ENCODE measurements at regions not wholly inside any gene's neighbourhood (a gene's known extent, or its start where the extent isn't known, plus 50 kb on each side); places are given as distances from the start of the nearest gene placed in this dataset.

GRCh38 chr12:39028382-39028781 is 123.0 kb upstream of the CPNE8 start:
- H3K36me3 Mint-ChIP-seq: no peaks in the 10 kb centered on the region
- H3K9me3 Mint-ChIP-seq: peaks cover 0 to 22% (median 7%) of the 10 kb centered on the region in 9 donors
- POLR2A ChIA-PET: no interaction called here
- H3K27ac Mint-ChIP-seq: no peak overlapping the region
- H3K27me3 Mint-ChIP-seq: no peaks in the 10 kb centered on the region
- no peaks in the 10 kb centered on the region for H3K4me1 Mint-ChIP-seq
- ATAC-seq: no peak
- no peak overlapping the region for H3K4me3 Mint-ChIP-seq
- DNase-seq: no peak

GRCh38 chr12:39012870-39013269 is 107.5 kb upstream of the CPNE8 start:
- no peak overlapping the region for H3K27ac Mint-ChIP-seq
- ATAC-seq: no peak
- no peaks in the 10 kb centered on the region for H3K36me3 Mint-ChIP-seq
- POLR2A ChIA-PET: no interaction called here
- no peak for DNase-seq
- peaks cover 0 to 14% (median 0%) of the 10 kb centered on the region in 9 donors for H3K9me3 Mint-ChIP-seq
- H3K4me3 Mint-ChIP-seq: no peak overlapping the region
- H3K27me3 Mint-ChIP-seq: no peaks in the 10 kb centered on the region
- no peaks in the 10 kb centered on the region for H3K4me1 Mint-ChIP-seq

GRCh38 chr12:39011166-39011565 is 105.8 kb upstream of the CPNE8 start:
- POLR2A ChIA-PET: no interaction called here
- no peaks in the 10 kb centered on the region for H3K4me1 Mint-ChIP-seq
- no peak overlapping the region for H3K27ac Mint-ChIP-seq
- no peak for DNase-seq
- ATAC-seq: no peak
- no peaks in the 10 kb centered on the region for H3K36me3 Mint-ChIP-seq
- H3K9me3 Mint-ChIP-seq: peaks cover 0 to 14% (median 2%) of the 10 kb centered on the region in 9 donors
- no peak overlapping the region for H3K4me3 Mint-ChIP-seq
- no peaks in the 10 kb centered on the region for H3K27me3 Mint-ChIP-seq

- ATAC-seq (no peak), DNase-seq (no peak)
- Mint-ChIP-seq H3K27ac (no peak overlapping the region), H3K4me3 (no peak overlapping the region), H3K27me3 (no peaks in the 10 kb centered on the region), H3K36me3 (no peaks in the 10 kb centered on the region), H3K9me3 (peaks cover 0 to 14% (median 2%) of the 10 kb centered on the region in 9 donors), H3K4me1 (no peaks in the 10 kb centered on the region)
- POLR2A ChIA-PET: no interaction called here
These were observed 105.0 kb upstream of the CPNE8 start for GRCh38 chr12:39010406-39010805.

- no peaks in the 10 kb centered on the region for H3K27me3 Mint-ChIP-seq
- H3K4me1 Mint-ChIP-seq: no peaks in the 10 kb centered on the region
- POLR2A ChIA-PET: no interaction called here
- ATAC-seq: no peak
- DNase-seq: no peak
- no peaks in the 10 kb centered on the region for H3K36me3 Mint-ChIP-seq
- H3K4me3 Mint-ChIP-seq: no peak overlapping the region
- H3K27ac Mint-ChIP-seq: no peak overlapping the region
- H3K9me3 Mint-ChIP-seq: peaks cover 0 to 14% (median 0%) of the 10 kb centered on the region in 9 donors
These were observed 102.2 kb upstream of the CPNE8 start for GRCh38 chr12:39007619-39008018.

- Mint-ChIP-seq H3K27me3 (no peaks in the 10 kb centered on the region), H3K36me3 (no peaks in the 10 kb centered on the region), H3K27ac (no peak overlapping the region), H3K9me3 (peaks cover 0 to 12% (median 0%) of the 10 kb centered on the region in 9 donors), H3K4me3 (no peak overlapping the region), H3K4me1 (no peaks in the 10 kb centered on the region)
- no peak for DNase-seq
- POLR2A ChIA-PET: no interaction called here
- ATAC-seq: no peak
These were observed 100.9 kb upstream of the CPNE8 start for GRCh38 chr12:39006286-39006685.

- DNase-seq (no peak), ATAC-seq (no peak)
- Mint-ChIP-seq H3K27me3 (no peaks in the 10 kb centered on the region), H3K4me1 (no peaks in the 10 kb centered on the region), H3K4me3 (no peak overlapping the region), H3K27ac (no peak overlapping the region), H3K9me3 (peaks cover 0 to 12% (median 0%) of the 10 kb centered on the region in 9 donors), H3K36me3 (no peaks in the 10 kb centered on the region)
- POLR2A ChIA-PET: no interaction called here
These were observed 100.3 kb upstream of the CPNE8 start for GRCh38 chr12:39005671-39006070.

- Mint-ChIP-seq H3K27me3 (no peaks in the 10 kb centered on the region), H3K36me3 (no peaks in the 10 kb centered on the region), H3K27ac (no peak overlapping the region), H3K4me3 (no peak overlapping the region), H3K4me1 (no peaks in the 10 kb centered on the region), H3K9me3 (peaks cover 0 to 10% (median 2%) of the 10 kb centered on the region in 9 donors)
- POLR2A ChIA-PET: no interaction called here
- ATAC-seq (no peak), DNase-seq (no peak)
These were observed 98.3 kb upstream of the CPNE8 start for GRCh38 chr12:39003541-39004155.

- no peak for DNase-seq
- no peaks in the 10 kb centered on the region for H3K4me1 Mint-ChIP-seq
- peaks cover 0 to 7% (median 1%) of the 10 kb centered on the region in 9 donors for H3K9me3 Mint-ChIP-seq
- no peak overlapping the region for H3K4me3 Mint-ChIP-seq
- POLR2A ChIA-PET: no interaction called here
- no peaks in the 10 kb centered on the region for H3K36me3 Mint-ChIP-seq
- H3K27me3 Mint-ChIP-seq: no peaks in the 10 kb centered on the region
- ATAC-seq: no peak
- no peak overlapping the region for H3K27ac Mint-ChIP-seq
These were observed 95.0 kb upstream of the CPNE8 start for GRCh38 chr12:39000370-39000769.

GRCh38 chr12:38998887-38999482 is 93.6 kb upstream of the CPNE8 start:
- ATAC-seq: no peak
- Mint-ChIP-seq H3K27me3 (no peaks in the 10 kb centered on the region), H3K4me1 (no peaks in the 10 kb centered on the region), H3K36me3 (no peaks in the 10 kb centered on the region), H3K4me3 (no peak overlapping the region), H3K9me3 (peaks cover 0 to 6% (median 0%) of the 10 kb centered on the region in 9 donors), H3K27ac (no peak overlapping the region)
- POLR2A ChIA-PET: no interaction called here
- DNase-seq: no peak

GRCh38 chr12:38995249-38995648 is 89.9 kb upstream of the CPNE8 start:
- no peaks in the 10 kb centered on the region for H3K36me3 Mint-ChIP-seq
- H3K27ac Mint-ChIP-seq: no peak overlapping the region
- no peaks in the 10 kb centered on the region for H3K27me3 Mint-ChIP-seq
- no peak for DNase-seq
- peaks cover 0 to 19% (median 5%) of the 10 kb centered on the region in 9 donors for H3K9me3 Mint-ChIP-seq
- ATAC-seq: no peak
- POLR2A ChIA-PET: no interaction called here
- no peak overlapping the region for H3K4me3 Mint-ChIP-seq
- H3K4me1 Mint-ChIP-seq: no peaks in the 10 kb centered on the region

GRCh38 chr12:38985961-38986360 is 80.6 kb upstream of the CPNE8 start:
- DNase-seq (no peak), ATAC-seq (no peak)
- POLR2A ChIA-PET: no interaction called here
- H3K27me3 Mint-ChIP-seq: no peaks in the 10 kb centered on the region
- peaks cover 15 to 46% (median 25%) of the 10 kb centered on the region in 9 donors for H3K9me3 Mint-ChIP-seq
- H3K4me3 Mint-ChIP-seq: no peak overlapping the region
- no peak overlapping the region for H3K27ac Mint-ChIP-seq
- peaks cover 0 to 20% (median 0%) of the 10 kb centered on the region in 3 donors for H3K36me3 Mint-ChIP-seq
- H3K4me1 Mint-ChIP-seq: no peaks in the 10 kb centered on the region

GRCh38 chr12:38984388-38984787 is 79.0 kb upstream of the CPNE8 start:
- Mint-ChIP-seq H3K27me3 (no peaks in the 10 kb centered on the region), H3K4me1 (no peaks in the 10 kb centered on the region), H3K36me3 (peaks cover 0 to 20% (median 0%) of the 10 kb centered on the region in 3 donors), H3K4me3 (no peak overlapping the region), H3K9me3 (peaks cover 15 to 51% (median 25%) of the 10 kb centered on the region in 9 donors), H3K27ac (no peak overlapping the region)
- ATAC-seq (no peak), DNase-seq (no peak)
- POLR2A ChIA-PET: no interaction called here

- Mint-ChIP-seq H3K27me3 (no peaks in the 10 kb centered on the region), H3K36me3 (peaks cover 0 to 20% (median 0%) of the 10 kb centered on the region in 3 donors), H3K4me1 (no peaks in the 10 kb centered on the region), H3K9me3 (peaks cover 13 to 45% (median 25%) of the 10 kb centered on the region in 9 donors), H3K4me3 (no peak overlapping the region), H3K27ac (no peak overlapping the region)
- POLR2A ChIA-PET: no interaction called here
- no peak for ATAC-seq
- DNase-seq: no peak
These were observed 77.8 kb upstream of the CPNE8 start for GRCh38 chr12:38983117-38983571.
